ENCODE measurements at regions not wholly inside any gene's neighbourhood (a gene's known extent, or its start where the extent isn't known, plus 50 kb on each side); places are given as distances from the start of the nearest gene placed in this dataset.
"Not testable (repeated sequence)": the region's sequence is repeated elsewhere in the genome, so short reads cannot be mapped to it uniquely, and the experiment has no call there.

GRCh38 chr1:87981810-87982209 is 653.1 kb downstream of the LMO4 start:
- no peak for DNase-seq (ENCODE audit: low read depth)
- no peak overlapping the region for H3K4me3 ChIP-seq (ENCODE audit: low read depth, low read length)
- TF ChIP-seq CTCF (IDR thresholded peaks at IDR 0.05; ENCODE audit: insufficient read depth, low read length) = no peak

- TF ChIP-seq CTCF (IDR thresholded peaks at IDR 0.05; ENCODE audit: insufficient read depth, low read length) = no peak
- DNase-seq (ENCODE audit: low read depth) = peak; percentile 65
- H3K4me3 ChIP-seq (ENCODE audit: low read depth, low read length) = no peak overlapping the region
Observed at GRCh38 chr1:87983841-87984240, 655.2 kb downstream of the LMO4 start.

GRCh38 chr1:87985071-87985470 is 656.4 kb downstream of the LMO4 start:
- DNase-seq (ENCODE audit: low read depth) = no peak
- H3K4me3 ChIP-seq (ENCODE audit: low read depth, low read length) = no peak overlapping the region
- no peak for TF ChIP-seq CTCF (IDR thresholded peaks at IDR 0.05; ENCODE audit: insufficient read depth, low read length)

GRCh38 chr1:87986130-87986866 is 657.6 kb downstream of the LMO4 start:
- TF ChIP-seq CTCF (IDR thresholded peaks at IDR 0.05; ENCODE audit: insufficient read depth, low read length) = no peak
- DNase-seq (ENCODE audit: low read depth) = no peak
- H3K4me3 ChIP-seq (ENCODE audit: low read depth, low read length) = no peak overlapping the region

GRCh38 chr1:87989346-87989745 is 660.7 kb downstream of the LMO4 start:
- DNase-seq (ENCODE audit: low read depth) = no peak
- TF ChIP-seq CTCF (IDR thresholded peaks at IDR 0.05; ENCODE audit: insufficient read depth, low read length) = no peak
- no peak overlapping the region for H3K4me3 ChIP-seq (ENCODE audit: low read depth, low read length)

GRCh38 chr1:87992536-87992935 is 663.9 kb downstream of the LMO4 start:
- H3K4me3 ChIP-seq (ENCODE audit: low read depth, low read length); DNase-seq (ENCODE audit: low read depth): not testable (repeated sequence)

- TF ChIP-seq CTCF (IDR thresholded peaks at IDR 0.05; ENCODE audit: insufficient read depth, low read length) = no peak
- DNase-seq (ENCODE audit: low read depth) = no peak
- H3K4me3 ChIP-seq (ENCODE audit: low read depth, low read length) = no peak overlapping the region
Observed at GRCh38 chr1:87993051-87993450, 664.4 kb downstream of the LMO4 start.
